ENCODE measurements at regions not wholly inside any gene's neighbourhood (a gene's known extent, or its start where the extent isn't known, plus 50 kb on each side); places are given as distances from the start of the nearest gene placed in this dataset.
"Not testable (repeated sequence)": the region's sequence is repeated elsewhere in the genome, so short reads cannot be mapped to it uniquely, and the experiment has no call there.

DNA sequence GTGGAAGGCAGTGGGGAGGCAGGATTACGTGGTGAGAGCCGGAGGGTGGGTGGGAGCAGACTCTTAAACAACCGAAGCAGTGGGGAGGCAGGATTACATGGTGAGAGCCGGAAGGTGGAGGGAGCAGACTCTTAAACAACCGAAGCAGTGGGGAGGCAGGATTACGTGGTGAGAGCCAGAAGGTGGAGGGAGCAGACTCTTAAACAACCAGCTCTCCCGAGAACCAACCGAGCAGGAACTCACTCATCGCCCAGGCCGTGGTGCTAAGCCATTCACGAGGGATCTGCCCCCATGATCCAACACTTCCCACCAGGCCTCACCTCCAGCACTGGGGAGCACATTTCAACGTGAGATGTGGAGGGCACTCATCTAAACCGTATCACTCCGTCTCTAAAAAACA, 87.7 kb downstream of the RTP5 start:
- DNase-seq (ENCODE audit: low read depth), result no peak

- no peak for DNase-seq (ENCODE audit: low read depth)
Measured at GRCh38 chr2:241958818-241959545, 89.5 kb downstream of the RTP5 start.

DNA sequence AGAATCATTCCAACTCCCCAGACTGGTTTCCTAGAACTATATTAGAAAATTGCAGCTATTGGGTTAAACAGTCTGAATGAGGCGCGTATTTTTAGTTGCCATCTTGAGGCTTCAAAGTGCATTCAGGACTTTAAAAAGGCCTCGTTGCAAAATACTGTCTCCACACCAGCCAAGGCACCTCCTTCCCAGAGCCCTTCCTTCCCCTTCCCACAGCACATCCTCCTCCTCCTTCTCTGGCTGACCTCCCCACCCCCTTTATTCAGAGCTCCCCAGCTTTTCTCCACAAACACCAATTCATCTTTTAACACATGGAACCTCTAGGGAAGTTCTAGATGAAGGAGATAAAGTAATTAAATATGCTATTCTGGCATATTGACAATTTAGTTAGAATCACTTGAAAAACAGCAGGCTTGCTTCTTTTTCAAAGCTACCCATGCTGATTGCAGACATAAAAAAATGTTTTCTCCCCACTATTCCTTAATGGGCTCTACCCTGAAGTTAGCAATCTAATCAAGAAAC, 90.3 kb downstream of the RTP5 start:
- DNase-seq (ENCODE audit: low read depth), result no peak

DNA sequence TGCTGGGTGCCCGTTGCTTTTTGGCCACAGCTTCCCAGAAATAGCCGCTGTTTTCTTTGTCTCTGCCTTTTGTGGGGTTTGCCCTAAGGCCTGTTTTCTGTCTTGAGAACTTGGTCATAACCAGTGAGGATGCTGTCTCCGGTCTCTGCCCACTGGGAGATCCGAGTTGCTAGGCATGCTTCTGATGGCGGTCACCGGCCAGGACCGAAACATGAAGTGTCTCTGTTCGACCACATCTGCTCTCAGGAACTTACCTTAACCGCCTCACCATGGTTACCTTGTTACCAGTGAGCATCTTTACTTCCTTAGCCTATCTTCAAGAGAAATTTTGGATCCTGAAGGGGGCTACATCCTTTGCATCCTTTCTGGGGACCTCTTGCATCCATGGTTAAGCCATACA, 91.9 kb downstream of the RTP5 start:
- DNase-seq (ENCODE audit: low read depth), result no peak

DNA sequence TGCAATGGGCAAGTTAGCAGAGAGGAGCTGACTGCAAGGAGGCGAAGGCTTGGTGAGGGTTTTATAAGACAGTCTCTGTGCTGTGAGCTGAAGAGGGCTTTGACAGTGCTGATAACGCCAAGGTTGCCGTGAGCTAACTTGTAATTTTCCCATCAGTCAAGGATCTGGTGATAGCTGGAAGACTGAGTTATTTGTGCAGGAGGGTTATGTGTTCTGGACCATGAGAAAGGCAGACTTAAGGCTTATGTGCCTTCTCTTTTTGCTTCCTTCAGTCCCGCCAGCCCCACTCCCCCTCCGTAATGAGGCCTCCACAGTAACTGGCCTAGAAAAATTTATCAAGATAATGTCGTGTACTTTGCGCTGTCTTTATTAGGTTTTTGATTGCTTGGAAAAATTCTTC, 94.6 kb downstream of the RTP5 start:
- no peak for DNase-seq (ENCODE audit: low read depth)

GRCh38 chr2:241965931-241966412, 96.4 kb downstream of the RTP5 start:
- DNase-seq (ENCODE audit: low read depth), result no peak

GRCh38 chr2:241966647-241967466, 97.3 kb downstream of the RTP5 start:
- DNase-seq (ENCODE audit: low read depth), result no peak

- no peak for DNase-seq (ENCODE audit: low read depth)
Measured at GRCh38 chr2:241967467-241968144, 98.1 kb downstream of the RTP5 start.

DNA sequence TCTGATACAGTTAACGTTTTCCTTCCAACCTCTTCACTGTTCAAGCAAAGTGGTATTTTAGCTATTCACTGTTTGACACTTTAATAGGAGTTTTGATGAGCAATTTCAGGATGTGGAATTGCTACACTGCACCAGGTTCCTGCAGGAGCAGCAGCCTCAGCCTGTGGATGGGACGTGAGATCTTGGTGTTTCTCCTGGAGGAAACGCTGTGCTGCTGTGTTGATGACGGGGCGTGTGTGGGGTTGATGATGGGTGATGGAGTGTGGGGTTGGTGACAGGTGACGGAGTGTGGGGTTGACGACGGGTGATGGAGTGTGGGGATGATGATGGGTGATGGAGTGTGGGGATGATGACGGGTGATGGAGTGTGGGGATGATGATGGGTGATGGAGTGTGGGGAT, 98.9 kb downstream of the RTP5 start:
- no peak for DNase-seq (ENCODE audit: low read depth)

DNA sequence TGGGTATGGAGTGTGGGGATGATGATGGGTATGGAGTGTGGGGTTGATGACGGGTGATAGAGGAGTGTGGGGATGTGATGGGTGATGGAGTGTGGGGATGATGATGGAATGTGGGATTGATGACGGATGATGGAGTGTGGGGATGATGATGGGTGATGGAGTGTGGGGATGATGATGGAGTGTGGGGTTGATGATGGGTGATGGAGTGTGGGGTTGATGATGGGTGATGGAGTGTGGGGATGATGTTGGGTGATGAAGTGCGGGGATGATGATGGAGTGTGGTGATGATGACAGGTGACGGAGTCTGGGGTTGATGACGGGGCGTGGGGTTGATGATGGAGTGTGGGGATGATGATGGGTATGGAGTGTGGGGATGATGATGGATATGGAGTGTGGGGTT, 99.7 kb downstream of the RTP5 start:
- DNase-seq (ENCODE audit: low read depth), result not testable (repeated sequence)

GRCh38 chr2:241970716-241971115, 101.2 kb downstream of the RTP5 start:
- no peak for DNase-seq (ENCODE audit: low read depth)

DNA sequence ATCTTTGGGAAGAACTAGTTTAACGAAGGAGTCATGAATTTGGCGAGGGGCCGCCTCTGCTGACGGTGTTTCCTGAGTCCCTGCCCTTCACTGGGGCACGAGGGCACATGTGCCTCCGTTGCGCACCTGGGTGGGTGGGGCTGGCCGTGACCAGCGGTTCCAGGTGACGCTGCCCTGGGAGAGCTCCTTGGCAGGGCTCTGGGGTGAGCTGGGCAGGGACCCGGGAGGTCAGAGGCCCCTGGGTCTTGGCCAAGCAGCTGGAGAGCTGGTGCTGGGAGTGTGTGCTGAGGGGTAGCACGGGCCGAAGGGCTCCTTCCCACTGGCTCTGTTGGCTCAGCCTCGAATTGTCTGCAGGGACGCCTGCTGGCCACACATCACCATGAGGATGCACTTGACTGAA, 104.6 kb downstream of the RTP5 start:
- DNase-seq (ENCODE audit: low read depth), result no peak

- no peak for DNase-seq (ENCODE audit: low read depth)
Measured at GRCh38 chr2:241974851-241975592, 105.5 kb downstream of the RTP5 start.

- no peak for DNase-seq (ENCODE audit: low read depth)
Measured at GRCh38 chr2:241975593-241976284, 106.2 kb downstream of the RTP5 start.

GRCh38 chr2:241976296-241976695, 106.8 kb downstream of the RTP5 start:
- DNase-seq (ENCODE audit: low read depth), result no peak

GRCh38 chr2:241977557-241978300, 108.2 kb downstream of the RTP5 start:
- no peak for DNase-seq (ENCODE audit: low read depth)

GRCh38 chr2:241978670-241979069, 109.1 kb downstream of the RTP5 start:
- DNase-seq (ENCODE audit: low read depth), result no peak

DNA sequence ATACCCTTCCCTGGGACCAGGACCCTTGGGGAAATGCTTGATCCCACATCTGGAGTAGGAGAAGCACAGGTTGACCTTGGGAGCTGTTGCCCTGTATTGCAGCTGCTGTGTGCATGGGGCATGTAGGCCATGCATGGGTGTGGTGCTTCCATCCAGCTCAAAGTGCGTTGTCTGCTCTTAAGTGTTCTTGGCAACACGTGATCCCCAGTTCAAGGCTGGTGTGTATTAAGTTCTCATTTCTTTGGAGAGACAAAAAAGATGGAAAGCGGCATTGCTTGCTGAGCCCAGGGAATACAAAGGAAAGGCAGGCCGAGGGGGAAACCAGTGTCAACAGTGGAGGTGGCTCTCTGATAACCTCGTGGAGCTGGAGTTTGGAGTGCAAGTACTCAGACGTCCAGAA, 110.7 kb downstream of the RTP5 start:
- DNase-seq (ENCODE audit: low read depth), result no peak

DNA sequence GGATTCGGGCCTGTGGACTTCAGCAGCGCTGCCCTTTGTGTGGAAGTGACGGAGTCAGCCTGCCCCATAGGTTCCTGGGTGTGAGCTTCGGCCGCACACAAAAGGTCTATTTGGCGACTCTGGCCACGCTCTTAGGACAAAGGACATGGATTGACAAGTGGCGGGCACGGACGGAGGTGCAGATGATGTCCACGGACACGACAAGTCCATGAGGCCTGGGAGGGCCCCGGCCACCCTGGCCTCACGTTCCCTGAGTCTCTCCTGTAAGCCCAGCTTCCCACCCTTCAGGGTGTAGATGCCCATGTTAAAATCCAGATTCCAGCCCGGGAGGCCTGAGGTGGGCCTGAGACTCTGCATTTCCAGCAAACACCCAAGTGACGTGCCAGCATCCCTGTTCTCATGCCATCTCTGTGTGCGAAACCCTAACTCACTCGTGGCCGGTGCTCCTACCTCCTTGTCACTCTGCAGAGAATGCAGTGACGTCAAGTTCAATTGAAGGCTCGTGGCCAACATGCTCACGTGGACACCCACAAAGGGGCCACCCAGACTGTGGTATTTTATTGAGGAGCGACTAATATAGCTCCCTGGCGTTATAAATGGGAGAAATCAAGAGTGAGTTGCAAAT, 111.7 kb downstream of the RTP5 start:
- no peak for DNase-seq (ENCODE audit: low read depth)

Measured in T-helper 22 cell (primary cell).